ENCODE measurements at regions not wholly inside any gene's neighbourhood (a gene's known extent, or its start where the extent isn't known, plus 50 kb on each side); places are given as distances from the start of the nearest gene placed in this dataset.

- no peak for TF ChIP-seq ZC3H10 (CRISPR knock-in tag; IDR thresholded peaks at IDR 0.05)
- TF ChIP-seq SNAI2 (CRISPR knock-in tag; IDR thresholded peaks at IDR 0.05) = no peak
These were observed 101.2 kb upstream of the DHX40 start (continued) for GRCh38 chr17:59464246-59464645.

GRCh38 chr17:59465949-59466307 is 99.5 kb upstream of the DHX40 start:
- no peak for ATAC-seq
- TF ChIP-seq ESRRG (CRISPR knock-in tag; IDR thresholded peaks at IDR 0.05) (no peak), ARNTL (CRISPR knock-in tag; IDR thresholded peaks at IDR 0.05; ENCODE audit: borderline replicate concordance, low read depth) (no peak), ZNF8 (CRISPR knock-in tag; IDR thresholded peaks at IDR 0.05) (no peak), OSR1 (CRISPR knock-in tag; IDR thresholded peaks at IDR 0.05) (no peak), SNAI2 (CRISPR knock-in tag; IDR thresholded peaks at IDR 0.05) (no peak), PPARA (CRISPR knock-in tag; IDR thresholded peaks at IDR 0.05; ENCODE audit: borderline replicate concordance) (no peak), TOX (CRISPR knock-in tag; IDR thresholded peaks at IDR 0.05; ENCODE audit: borderline replicate concordance) (no peak), ZFP3 (CRISPR knock-in tag; IDR thresholded peaks at IDR 0.05) (no peak), ZFP30 (CRISPR knock-in tag; IDR thresholded peaks at IDR 0.05) (no peak), GLIS3 (CRISPR knock-in tag; IDR thresholded peaks at IDR 0.05) (no peak), ISL1 (CRISPR knock-in tag; IDR thresholded peaks at IDR 0.05) (no peak), ZNF565 (CRISPR knock-in tag; conservative IDR thresholded peaks at IDR 0.05; ENCODE audit: low read depth) (no peak), ZC3H10 (CRISPR knock-in tag; IDR thresholded peaks at IDR 0.05) (no peak), CSRNP3 (CRISPR knock-in tag; IDR thresholded peaks at IDR 0.05) (no peak), POU6F1 (CRISPR knock-in tag; IDR thresholded peaks at IDR 0.05; ENCODE audit: borderline replicate concordance, low read depth) (no peak), TSHZ2 (CRISPR knock-in tag; IDR thresholded peaks at IDR 0.05) (no peak), CREB5 (CRISPR knock-in tag; IDR thresholded peaks at IDR 0.05; ENCODE audit: low read depth) (no peak), RARB (CRISPR knock-in tag; IDR thresholded peaks at IDR 0.05) (no peak), CSDC2 (CRISPR knock-in tag; IDR thresholded peaks at IDR 0.05) (no peak), BACH2 (CRISPR knock-in tag; IDR thresholded peaks at IDR 0.05; ENCODE audit: borderline replicate concordance) (no peak)

- no peak for ATAC-seq
- no peak for TF ChIP-seq BACH2 (CRISPR knock-in tag; IDR thresholded peaks at IDR 0.05; ENCODE audit: borderline replicate concordance)
- TF ChIP-seq TOX (CRISPR knock-in tag; IDR thresholded peaks at IDR 0.05; ENCODE audit: borderline replicate concordance) = no peak
- no peak for TF ChIP-seq PPARA (CRISPR knock-in tag; IDR thresholded peaks at IDR 0.05; ENCODE audit: borderline replicate concordance)
- TF ChIP-seq TSHZ2 (CRISPR knock-in tag; IDR thresholded peaks at IDR 0.05) = no peak
These were observed 98.2 kb upstream of the DHX40 start for GRCh38 chr17:59466946-59467801.

All from SK-N-SH treated with all-trans-retinoic acid at 6 μM for 48 hours (cell line).